ENCODE measurements at regions not wholly inside any gene's neighbourhood (a gene's known extent, or its start where the extent isn't known, plus 50 kb on each side); places are given as distances from the start of the nearest gene placed in this dataset.

DNA sequence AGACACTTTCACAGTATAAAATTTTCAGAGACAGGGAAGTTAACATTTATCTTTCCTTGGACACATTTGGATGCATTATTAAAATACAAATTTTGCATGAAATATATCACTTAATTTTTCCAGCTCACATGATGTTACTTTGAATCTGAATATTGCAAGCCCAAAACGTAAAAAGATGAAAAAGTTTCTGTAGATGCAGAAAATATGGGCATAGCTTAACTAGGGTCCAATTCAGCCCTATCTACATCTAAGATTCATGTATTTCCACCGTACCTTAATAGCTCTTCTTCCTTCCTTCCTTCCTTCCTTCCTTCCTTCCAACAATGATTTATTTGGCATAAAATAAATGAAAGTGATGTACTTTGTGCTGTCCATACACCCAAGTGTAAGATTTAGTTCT lies 1084.6 kb upstream of the TMEFF2 start:
- Histone ChIP-seq H3K4me1 (ENCODE audit: insufficient read depth, low read length, poor library complexity, severe bottlenecking) (no peaks in the 10 kb centered on the region), H3K4me2 (ENCODE audit: low read length) (no peak overlapping the region), H3K9me3 (ENCODE audit: low read length) (no peaks in the 10 kb centered on the region), H3K79me2 (ENCODE audit: insufficient read depth, low read depth, low read length) (no peaks in the 10 kb centered on the region), H3K27ac (ENCODE audit: low read depth, low read length, poor library complexity, severe bottlenecking) (no peak overlapping the region), H3K36me3 (ENCODE audit: insufficient read depth, low read length) (no peaks in the 10 kb centered on the region), H4K20me1 (ENCODE audit: insufficient read depth, low read length) (no peaks in the 10 kb centered on the region), H3K4me3 (ENCODE audit: low read depth, low read length, poor library complexity, severe bottlenecking) (no peak overlapping the region), H2AFZ (ENCODE audit: low read length) (no peak overlapping the region), H3K9me2 (ENCODE audit: insufficient read depth, low read length) (no peaks in the 10 kb centered on the region)
- POLR2A ChIA-PET: interaction anchor here (0.6 to 0.7 kb wide), 2 partner anchors 80 to 317 kb away, joined by 3 to 4 read pairs; no protein-coding TSS in a partner anchor
- no TSS peak for BruUV-seq (replicated peaks)
- TF ChIP-seq CTCF (conservative IDR thresholded peaks at IDR 0.05; ENCODE audit: low read length) (no peak), EZH2phosphoT487 (IDR thresholded peaks at IDR 0.05; ENCODE audit: borderline replicate concordance, low read depth, low read length) (no peak)
- CTCF ChIA-PET (ENCODE audit: unreplicated experiment): no interaction called here
- DNase-seq (ENCODE audit: low spot score): no peak
- intact Hi-C loops (cut with micrococcal nuclease; ENCODE audit: unreplicated experiment): no loop called here

- H2AFZ ChIP-seq (ENCODE audit: low read length): no peak overlapping the region
- no peaks in the 10 kb centered on the region for H3K9me2 ChIP-seq (ENCODE audit: insufficient read depth, low read length)
- ChIA-PET POLR2A (interaction anchor here (0.6 kb wide), 1 partner anchor 65 kb away, joined by 3 read pairs; no protein-coding TSS in a partner anchor), CTCF (ENCODE audit: unreplicated experiment) (interaction anchor here (0.5 kb wide), 1 partner anchor 200 kb away, joined by 3 read pairs; no protein-coding TSS in a partner anchor)
- no peak overlapping the region for H3K4me3 ChIP-seq (ENCODE audit: low read depth, low read length, poor library complexity, severe bottlenecking)
- H3K27ac ChIP-seq (ENCODE audit: low read depth, low read length, poor library complexity, severe bottlenecking): no peak overlapping the region
- no peaks in the 10 kb centered on the region for H3K79me2 ChIP-seq (ENCODE audit: insufficient read depth, low read depth, low read length)
- no peaks in the 10 kb centered on the region for H3K9me3 ChIP-seq (ENCODE audit: low read length)
- no TSS peak for BruUV-seq (replicated peaks)
- DNase-seq (ENCODE audit: low spot score): no peak
- TF ChIP-seq CTCF (conservative IDR thresholded peaks at IDR 0.05; ENCODE audit: low read length) (no peak), EZH2phosphoT487 (IDR thresholded peaks at IDR 0.05; ENCODE audit: borderline replicate concordance, low read depth, low read length) (no peak)
- H3K4me2 ChIP-seq (ENCODE audit: low read length): no peak overlapping the region
- H3K4me1 ChIP-seq (ENCODE audit: insufficient read depth, low read length, poor library complexity, severe bottlenecking): no peaks in the 10 kb centered on the region
- no peaks in the 10 kb centered on the region for H3K36me3 ChIP-seq (ENCODE audit: insufficient read depth, low read length)
- no peaks in the 10 kb centered on the region for H4K20me1 ChIP-seq (ENCODE audit: insufficient read depth, low read length)
- intact Hi-C loops (cut with micrococcal nuclease; ENCODE audit: unreplicated experiment): no loop called here
Observed at GRCh38 chr2:193276988-193277387, 1082.3 kb upstream of the TMEFF2 start.

DNA sequence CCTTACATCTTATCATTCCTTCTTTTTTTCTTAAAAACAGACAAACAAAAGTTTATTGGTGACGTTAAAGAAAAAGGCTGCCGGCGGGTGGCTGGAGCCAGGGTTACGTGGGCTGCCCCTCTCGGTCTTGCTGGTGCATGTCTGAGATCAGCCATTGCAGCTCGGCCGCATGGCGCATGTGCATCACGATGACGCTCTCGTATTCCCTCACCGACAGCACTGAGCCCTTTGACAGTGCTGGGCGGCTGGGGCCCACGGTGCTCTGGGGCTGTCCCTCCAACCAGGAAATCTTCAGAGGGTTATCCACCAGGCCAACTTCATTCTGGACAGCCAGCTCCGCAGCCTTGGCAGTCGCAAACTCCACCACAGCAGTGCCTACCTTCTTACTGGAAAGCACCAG lies 1081.8 kb upstream of the TMEFF2 start:
- Histone ChIP-seq H3K27ac (ENCODE audit: low read depth, low read length, poor library complexity, severe bottlenecking) (no peak overlapping the region), H3K9me3 (ENCODE audit: low read length) (no peaks in the 10 kb centered on the region), H4K20me1 (ENCODE audit: insufficient read depth, low read length) (no peaks in the 10 kb centered on the region), H3K4me1 (ENCODE audit: insufficient read depth, low read length, poor library complexity, severe bottlenecking) (no peaks in the 10 kb centered on the region), H2AFZ (ENCODE audit: low read length) (no peak overlapping the region), H3K4me3 (ENCODE audit: low read depth, low read length, poor library complexity, severe bottlenecking) (no peak overlapping the region), H3K79me2 (ENCODE audit: insufficient read depth, low read depth, low read length) (no peaks in the 10 kb centered on the region), H3K9me2 (ENCODE audit: insufficient read depth, low read length) (no peaks in the 10 kb centered on the region), H3K4me2 (ENCODE audit: low read length) (no peak overlapping the region), H3K36me3 (ENCODE audit: insufficient read depth, low read length) (no peaks in the 10 kb centered on the region)
- DNase-seq (ENCODE audit: low spot score): no peak
- BruUV-seq (replicated peaks): no TSS peak
- CTCF ChIA-PET (ENCODE audit: unreplicated experiment): no interaction called here
- intact Hi-C loops (cut with micrococcal nuclease; ENCODE audit: unreplicated experiment): no loop called here
- TF ChIP-seq CTCF (conservative IDR thresholded peaks at IDR 0.05; ENCODE audit: low read length): no peak
- TF ChIP-seq EZH2phosphoT487 (IDR thresholded peaks at IDR 0.05; ENCODE audit: borderline replicate concordance, low read depth, low read length): no peak
- POLR2A ChIA-PET: no interaction called here
